LNCAP (cell line): ENCODE measurements at regions not wholly inside any gene's neighbourhood (a gene's known extent, or its start where the extent isn't known, plus 50 kb on each side); places are given as distances from the start of the nearest gene placed in this dataset.

Experiments used
- CTCF ChIP-seq: fragments of 450-650 bp; IDR thresholded peaks from 2 replicates; pipeline ENCODE4 v1.5.1; 2017; ENCODE audit warnings: mild to moderate bottlenecking

- no peak for TF ChIP-seq CTCF
Measured at GRCh38 chr13:83503424-83503823, 378.9 kb downstream of the SLITRK1 start.

- no peak for TF ChIP-seq CTCF
Measured at GRCh38 chr13:83499286-83499685, 383.0 kb downstream of the SLITRK1 start.

GRCh38 chr13:83498481-83499190 lies 383.6 kb downstream of the SLITRK1 start:
- no peak for TF ChIP-seq CTCF

GRCh38 chr13:83498045-83498444 lies 384.2 kb downstream of the SLITRK1 start:
- no peak for TF ChIP-seq CTCF

GRCh38 chr13:83496501-83496900 lies 385.8 kb downstream of the SLITRK1 start:
- TF ChIP-seq CTCF, result no peak

- TF ChIP-seq CTCF, result no peak
Measured at GRCh38 chr13:83485101-83485500, 397.2 kb downstream of the SLITRK1 start.

- no peak for TF ChIP-seq CTCF
Measured at GRCh38 chr13:83471011-83471410, 411.3 kb downstream of the SLITRK1 start.
